ENCODE measurements at regions not wholly inside any gene's neighbourhood (a gene's known extent, or its start where the extent isn't known, plus 50 kb on each side); places are given as distances from the start of the nearest gene placed in this dataset.

- RAD21 ChIA-PET (ENCODE audit: unreplicated experiment): no interaction called here
- ATAC-seq: no peak
- no TSS peak for BruUV-seq (replicated peaks)
Measured at GRCh38 chr6:91788501-91788900, 1201.6 kb upstream of the MAP3K7 start.

More at GRCh38 chr6:91788501-91788900, 1201.6 kb upstream of the MAP3K7 start:
- Histone ChIP-seq H3K4me1 (ENCODE audit: control insufficient read depth, insufficient read depth, low read length) (no peaks in the 10 kb centered on the region), H3K27ac (ENCODE audit: control insufficient read depth, insufficient read depth) (no peak overlapping the region), H3K36me3 (ENCODE audit: control insufficient read depth in 2 of 2, insufficient read depth in 2 of 2, low read length in 1 of 2) (no peaks in the 10 kb centered on the region), H2AFZ (ENCODE audit: control insufficient read depth, low read depth, low read length) (no peak overlapping the region), H3K9ac (ENCODE audit: control insufficient read depth, insufficient read depth, low read length) (no peak overlapping the region), H3K9me3 (replicated peaks; ENCODE audit: control insufficient read depth, insufficient read depth, low read length) (no peaks in the 10 kb centered on the region), H3K4me2 (ENCODE audit: control insufficient read depth, insufficient read depth) (no peak overlapping the region), H3K27me3 (replicated peaks in 1 of 2; ENCODE audit: control insufficient read depth in 2 of 2, insufficient read depth in 2 of 2, low read length in 1 of 2) (no peaks in the 10 kb centered on the region), H4K20me1 (ENCODE audit: control insufficient read depth, insufficient read depth) (no peaks in the 10 kb centered on the region), H3K4me3 (no peak overlapping the region), H3K79me2 (ENCODE audit: control insufficient read depth, insufficient read depth, low read length) (no peaks in the 10 kb centered on the region)
- TF ChIP-seq KDM1A (IDR thresholded peaks at IDR 0.05; ENCODE audit: borderline replicate concordance) (no peak), NKRF (conservative IDR thresholded peaks at IDR 0.05) (no peak), CHD2 (IDR thresholded peaks at IDR 0.05; ENCODE audit: borderline replicate concordance, low read depth, low read length) (no peak), USF1 (IDR thresholded peaks at IDR 0.05; ENCODE audit: borderline replicate concordance, extremely low read length, insufficient read depth, low read depth, low read length) (no peak), CHD1 (IDR thresholded peaks at IDR 0.05; ENCODE audit: low read depth, low read length) (no peak), RB1 (IDR thresholded peaks at IDR 0.05; ENCODE audit: borderline replicate concordance) (no peak), SKIL (IDR thresholded peaks at IDR 0.05; ENCODE audit: low read depth, poor library complexity, severe bottlenecking) (no peak), JUNB (IDR thresholded peaks at IDR 0.05) (no peak), SRF (IDR thresholded peaks at IDR 0.05; ENCODE audit: low read depth in 2 of 2, low read length in 2 of 2) (no peak), CREM (IDR thresholded peaks at IDR 0.05; ENCODE audit: low read depth) (no peak), PRDM15 (CRISPR knock-in tag; IDR thresholded peaks at IDR 0.05) (no peak)
- TF ChIP-seq, protein P1, sequence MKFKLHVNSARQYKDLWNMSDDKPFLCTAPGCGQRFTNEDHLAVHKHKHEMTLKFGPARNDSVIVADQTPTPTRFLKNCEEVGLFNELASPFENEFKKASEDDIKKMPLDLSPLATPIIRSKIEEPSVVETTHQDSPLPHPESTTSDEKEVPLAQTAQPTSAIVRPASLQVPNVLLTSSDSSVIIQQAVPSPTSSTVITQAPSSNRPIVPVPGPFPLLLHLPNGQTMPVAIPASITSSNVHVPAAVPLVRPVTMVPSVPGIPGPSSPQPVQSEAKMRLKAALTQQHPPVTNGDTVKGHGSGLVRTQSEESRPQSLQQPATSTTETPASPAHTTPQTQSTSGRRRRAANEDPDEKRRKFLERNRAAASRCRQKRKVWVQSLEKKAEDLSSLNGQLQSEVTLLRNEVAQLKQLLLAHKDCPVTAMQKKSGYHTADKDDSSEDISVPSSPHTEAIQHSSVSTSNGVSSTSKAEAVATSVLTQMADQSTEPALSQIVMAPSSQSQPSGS (IDR thresholded peaks at IDR 0.05; ENCODE audit: low read length): no peak
- FAIRE-seq (no peak), DNase-seq (ENCODE audit: low read depth, low spot score) (no peak)
- POLR2A ChIA-PET: no interaction called here
- in situ Hi-C loops (cut with MboI): no loop called here
- 0% methylated on average over 2 of the region's 2 CpGs for WGBS (ENCODE audit: insufficient coverage, insufficient replicate concordance, low lambda C conversion rate, missing lambda C conversion rate)
- intact Hi-C loops (cut with micrococcal nuclease; ENCODE audit: unreplicated experiment): no loop called here
- CTCF ChIA-PET: interaction anchor here (1.1 kb wide), 1 partner anchor 9 kb away, joined by 3 read pairs; no protein-coding TSS in a partner anchor
- SMC1A ChIA-PET (ENCODE audit: uncharacterized antibody, unreplicated experiment): interaction anchor here (0.8 to 1.0 kb wide), 3 partner anchors 9 to 346 kb away, joined by 3 to 4 read pairs (median 3); no protein-coding TSS in a partner anchor

Measured in GM12878 (cell line).